NCI-H2196 (cell line): ENCODE measurements at regions not wholly inside any gene's neighbourhood (a gene's known extent, or its start where the extent isn't known, plus 50 kb on each side); places are given as distances from the start of the nearest gene placed in this dataset.
"Not testable (repeated sequence)": the region's sequence is repeated elsewhere in the genome, so short reads cannot be mapped to it uniquely, and the experiment has no call there.

ENCODE experiments used
- DNase-seq: peaks from one replicate; lab custom pipeline; 2025; ENCODE audit not compliant: unreplicated experiment; lab: John Stamatoyannopoulos, UW

- no peak for DNase-seq
These were observed 514.2 kb upstream of the ZP4 start for GRCh38 chr1:238404921-238405320.

GRCh38 chr1:238404481-238404880 lies 513.8 kb upstream of the ZP4 start:
- no peak for DNase-seq

GRCh38 chr1:238401144-238401543 lies 510.4 kb upstream of the ZP4 start:
- DNase-seq, result no peak

- DNase-seq, result no peak
These were observed 508.8 kb upstream of the ZP4 start for GRCh38 chr1:238399558-238399957.

- DNase-seq, result no peak
These were observed 505.4 kb upstream of the ZP4 start for GRCh38 chr1:238396140-238396539.

- no peak for DNase-seq
These were observed 493.7 kb upstream of the ZP4 start for GRCh38 chr1:238384381-238384780.

GRCh38 chr1:238380167-238380566 lies 489.4 kb upstream of the ZP4 start:
- DNase-seq, result no peak

GRCh38 chr1:238379446-238379845 lies 488.7 kb upstream of the ZP4 start:
- DNase-seq, result not testable (repeated sequence)

GRCh38 chr1:238377280-238377919 lies 486.7 kb upstream of the ZP4 start:
- no peak for DNase-seq

GRCh38 chr1:238370599-238370998 lies 479.9 kb upstream of the ZP4 start:
- DNase-seq, result no peak

GRCh38 chr1:238364214-238364892 lies 473.6 kb upstream of the ZP4 start:
- DNase-seq, result no peak

GRCh38 chr1:238360474-238360873 lies 469.8 kb upstream of the ZP4 start:
- DNase-seq, result no peak

GRCh38 chr1:238350471-238350870 lies 459.7 kb upstream of the ZP4 start:
- no peak for DNase-seq

GRCh38 chr1:238346340-238346739 lies 455.6 kb upstream of the ZP4 start:
- no peak for DNase-seq

- no peak for DNase-seq
These were observed 455.1 kb upstream of the ZP4 start for GRCh38 chr1:238345837-238346236.

- DNase-seq, result no peak
These were observed 453.1 kb upstream of the ZP4 start for GRCh38 chr1:238343852-238344251.

- DNase-seq, result no peak
These were observed 450.7 kb upstream of the ZP4 start for GRCh38 chr1:238341395-238341794.

GRCh38 chr1:238340989-238341388 lies 450.3 kb upstream of the ZP4 start:
- no peak for DNase-seq

GRCh38 chr1:238336531-238336930 lies 445.8 kb upstream of the ZP4 start:
- DNase-seq, result no peak

- no peak for DNase-seq
These were observed 443.4 kb upstream of the ZP4 start for GRCh38 chr1:238334170-238334569.

- no peak for DNase-seq
These were observed 440.8 kb upstream of the ZP4 start for GRCh38 chr1:238331557-238331956.

GRCh38 chr1:238329671-238330070 lies 438.9 kb upstream of the ZP4 start:
- no peak for DNase-seq

GRCh38 chr1:238327033-238327432 lies 436.3 kb upstream of the ZP4 start:
- not testable (repeated sequence) for DNase-seq
